Stimulated activated CD4-positive, alpha-beta T cell treated with anti-CD3 and anti-CD28 coated beads, Interleukin-15, amount 100 ng/mL, for 48 hours (primary cell): ENCODE measurements at regions not wholly inside any gene's neighbourhood (a gene's known extent, or its start where the extent isn't known, plus 50 kb on each side); places are given as distances from the start of the nearest gene placed in this dataset.
"Not testable (repeated sequence)": the region's sequence is repeated elsewhere in the genome, so short reads cannot be mapped to it uniquely, and the experiment has no call there.

Source experiments
- DNase-seq, 2 donors: peaks; one replicate each; pipeline ENCODE4 v3.0.0-alpha.2; 2020; ENCODE audit warnings: low read depth in 2 of 2

DNA sequence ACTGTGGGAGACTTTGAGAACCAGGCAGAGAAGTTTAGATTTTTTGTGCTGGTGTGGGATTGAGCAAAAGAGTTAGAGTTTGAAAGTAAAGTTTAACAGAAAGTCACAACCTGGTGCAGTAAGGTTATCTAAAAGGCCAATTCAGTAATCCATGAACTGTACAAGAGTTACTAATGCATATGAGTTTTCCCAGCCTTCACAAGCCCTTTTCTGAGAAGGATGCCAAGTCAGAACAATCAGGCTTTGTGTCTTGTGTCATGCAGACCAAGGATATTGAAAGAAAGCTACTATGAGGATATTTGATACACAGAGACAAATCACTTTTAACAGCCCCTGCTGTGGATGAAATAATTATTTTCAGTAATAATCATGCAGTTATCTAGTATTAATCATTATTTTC, 68.8 kb upstream of the MYO3A start:
- no peak for DNase-seq

DNA sequence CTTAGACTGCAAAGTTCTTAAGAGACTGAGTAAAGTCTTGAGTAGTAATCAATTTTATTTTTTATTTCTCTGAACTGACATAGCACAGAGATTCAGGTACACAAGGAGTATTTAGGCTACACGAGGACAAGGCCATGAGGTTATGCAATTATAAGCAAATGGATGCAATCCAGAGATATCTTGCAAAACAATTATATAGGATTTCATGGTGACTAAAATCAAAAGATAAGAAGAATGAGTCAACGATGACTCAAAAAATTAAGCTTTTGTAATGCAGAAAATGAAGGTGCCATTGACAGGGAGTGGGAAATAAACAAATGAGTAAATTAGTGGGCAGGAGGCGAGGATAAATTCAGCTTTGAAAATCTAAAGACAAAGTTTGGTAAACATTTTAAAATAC, 66.7 kb upstream of the MYO3A start:
- no peak for DNase-seq

DNA sequence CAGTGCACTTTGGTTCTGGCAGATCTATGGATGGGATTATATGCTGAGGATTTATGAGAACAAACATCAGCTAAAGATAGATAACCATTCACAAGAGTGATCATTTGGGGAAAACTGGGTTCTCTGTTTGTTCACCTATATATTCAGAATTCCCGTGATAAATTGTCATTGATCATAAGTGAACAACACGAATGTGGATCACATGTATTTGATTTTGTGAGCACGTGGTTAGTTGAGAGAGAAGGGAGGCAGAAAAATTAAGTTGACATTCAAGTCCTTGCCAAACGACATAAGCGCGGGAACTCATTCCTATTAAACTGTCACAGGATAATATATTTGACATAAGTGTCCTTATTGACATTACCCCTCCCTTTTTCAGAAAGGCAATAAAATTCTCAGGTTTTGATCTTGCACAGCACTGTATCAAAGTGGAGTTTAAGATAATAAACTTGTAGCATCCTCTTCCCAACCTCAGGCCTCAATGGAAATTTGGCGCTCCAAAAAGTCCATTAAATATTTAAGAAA, 64.9 kb upstream of the MYO3A start:
- DNase-seq: no peak

DNA sequence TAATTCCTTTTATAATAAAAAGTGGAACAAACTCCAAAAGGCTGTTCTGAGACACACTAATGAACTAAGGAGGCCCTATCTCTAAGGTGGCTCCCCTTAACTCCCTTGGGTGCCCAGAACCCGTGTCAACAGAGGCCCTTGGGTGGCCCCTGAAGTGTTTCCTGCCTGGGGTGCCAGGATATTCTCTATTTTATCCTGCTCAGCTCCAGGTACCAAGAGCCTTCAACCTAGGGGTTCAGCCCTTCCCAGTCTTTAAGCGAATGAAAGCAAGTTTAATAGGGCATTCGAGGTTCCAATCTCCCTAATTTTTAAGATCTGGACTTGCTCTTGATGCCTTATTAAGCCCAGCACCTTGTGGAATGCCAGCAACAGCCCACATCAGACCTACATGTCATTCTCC, 64.4 kb upstream of the MYO3A start:
- DNase-seq: no peak

GRCh38 chr10:25874402-25874801, 59.6 kb upstream of the MYO3A start:
- DNase-seq: not testable (repeated sequence)

DNA sequence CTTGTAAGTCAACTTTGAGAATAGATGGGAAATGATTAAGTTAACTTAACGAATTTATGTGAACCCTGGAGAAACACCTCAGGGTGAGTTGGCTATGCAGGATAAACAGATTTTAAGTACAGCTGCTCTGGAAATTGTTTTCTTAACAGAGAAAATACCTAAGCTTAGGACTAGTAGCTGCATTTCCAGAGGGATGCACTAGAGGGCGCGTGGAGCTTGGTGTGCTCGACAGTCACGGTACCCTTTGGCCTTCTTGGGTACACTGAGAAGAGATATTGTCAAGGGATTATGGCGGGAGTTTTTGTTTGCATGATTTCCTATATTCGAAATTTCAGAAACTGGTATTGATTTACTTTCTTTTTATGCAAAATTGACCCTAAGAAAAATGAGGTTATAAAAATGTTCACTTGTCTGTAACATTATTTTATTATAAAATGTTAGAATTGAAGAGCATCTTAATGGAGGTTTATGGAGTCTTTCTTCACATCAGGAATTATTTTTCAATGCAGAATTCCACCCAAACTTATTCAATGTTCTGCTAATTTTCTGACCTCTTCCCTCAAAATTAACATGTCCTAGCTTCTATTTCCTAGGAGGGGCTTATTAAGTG, 58.4 kb upstream of the MYO3A start:
- peak; percentile 39 to 45 for DNase-seq

- no peak for DNase-seq
Observed at GRCh38 chr10:25877296-25877695, 56.7 kb upstream of the MYO3A start.
